HG02678 (cell line): ENCODE measurements at regions not wholly inside any gene's neighbourhood (a gene's known extent, or its start where the extent isn't known, plus 50 kb on each side); places are given as distances from the start of the nearest gene placed in this dataset.

Experiments
- ATAC-seq: cut with Tn5 transposase; IDR thresholded peaks from one replicate; pipeline ENCODE4 v1.9.1; 2021; ENCODE audit warnings: mild to moderate bottlenecking, moderate library complexity; ENCODE audit not compliant: unreplicated experiment

- no peak for ATAC-seq
These were observed 218.0 kb downstream of the IRS1 start for GRCh38 chr2:226581661-226582060.

GRCh38 chr2:226581004-226581403 lies 218.6 kb downstream of the IRS1 start:
- no peak for ATAC-seq

GRCh38 chr2:226580403-226580802 lies 219.2 kb downstream of the IRS1 start:
- no peak for ATAC-seq

- no peak for ATAC-seq
These were observed 220.1 kb downstream of the IRS1 start for GRCh38 chr2:226579519-226579918.

GRCh38 chr2:226578879-226579278 lies 220.7 kb downstream of the IRS1 start:
- ATAC-seq, result no peak

- ATAC-seq, result no peak
These were observed 221.2 kb downstream of the IRS1 start for GRCh38 chr2:226578373-226578772.

GRCh38 chr2:226575928-226576327 lies 223.7 kb downstream of the IRS1 start:
- ATAC-seq, result no peak

- no peak for ATAC-seq
These were observed 226.5 kb downstream of the IRS1 start for GRCh38 chr2:226573158-226573557.

- no peak for ATAC-seq
These were observed 235.0 kb downstream of the IRS1 start for GRCh38 chr2:226564667-226565066.

- no peak for ATAC-seq
These were observed 237.7 kb downstream of the IRS1 start for GRCh38 chr2:226561962-226562361.

GRCh38 chr2:226560325-226560724 lies 239.3 kb downstream of the IRS1 start:
- no peak for ATAC-seq

- ATAC-seq, result no peak
These were observed 240.1 kb downstream of the IRS1 start for GRCh38 chr2:226559536-226559935.

GRCh38 chr2:226558418-226558817 lies 241.2 kb downstream of the IRS1 start:
- no peak for ATAC-seq

GRCh38 chr2:226556050-226556449 lies 243.6 kb downstream of the IRS1 start:
- ATAC-seq, result no peak

GRCh38 chr2:226554701-226555100 lies 244.9 kb downstream of the IRS1 start:
- ATAC-seq, result no peak

- no peak for ATAC-seq
These were observed 246.3 kb downstream of the IRS1 start for GRCh38 chr2:226553333-226553732.

- no peak for ATAC-seq
These were observed 246.9 kb downstream of the IRS1 start for GRCh38 chr2:226552571-226553285.

- ATAC-seq, result no peak
These were observed 247.9 kb downstream of the IRS1 start for GRCh38 chr2:226551522-226552250.

GRCh38 chr2:226550801-226551200 lies 248.8 kb downstream of the IRS1 start:
- ATAC-seq, result no peak

GRCh38 chr2:226548732-226549131 lies 250.9 kb downstream of the IRS1 start:
- ATAC-seq, result no peak

GRCh38 chr2:226544596-226545210 lies 254.9 kb downstream of the IRS1 start:
- ATAC-seq, result no peak
